ENCODE measurements at regions not wholly inside any gene's neighbourhood (a gene's known extent, or its start where the extent isn't known, plus 50 kb on each side); places are given as distances from the start of the nearest gene placed in this dataset.

DNA sequence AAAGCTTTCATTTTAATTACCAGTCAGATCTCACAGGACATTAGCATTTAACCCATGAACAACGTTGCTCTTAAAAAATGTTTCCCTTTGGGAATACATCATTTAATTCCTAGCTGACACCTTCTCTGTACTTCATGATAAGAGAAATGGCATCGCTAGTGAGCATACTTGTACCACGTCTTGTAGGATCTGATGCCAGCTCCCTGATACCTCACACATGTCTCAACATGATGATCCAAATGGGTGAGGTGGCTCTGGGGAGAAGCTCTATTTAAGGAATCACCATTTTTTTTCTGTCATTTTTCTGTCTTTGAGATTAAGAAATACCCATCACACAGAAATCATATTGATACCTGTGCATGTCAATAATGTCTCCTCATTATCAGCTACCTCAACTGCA is 772.1 kb upstream of the CA10 start:
- TF ChIP-seq, protein P1, sequence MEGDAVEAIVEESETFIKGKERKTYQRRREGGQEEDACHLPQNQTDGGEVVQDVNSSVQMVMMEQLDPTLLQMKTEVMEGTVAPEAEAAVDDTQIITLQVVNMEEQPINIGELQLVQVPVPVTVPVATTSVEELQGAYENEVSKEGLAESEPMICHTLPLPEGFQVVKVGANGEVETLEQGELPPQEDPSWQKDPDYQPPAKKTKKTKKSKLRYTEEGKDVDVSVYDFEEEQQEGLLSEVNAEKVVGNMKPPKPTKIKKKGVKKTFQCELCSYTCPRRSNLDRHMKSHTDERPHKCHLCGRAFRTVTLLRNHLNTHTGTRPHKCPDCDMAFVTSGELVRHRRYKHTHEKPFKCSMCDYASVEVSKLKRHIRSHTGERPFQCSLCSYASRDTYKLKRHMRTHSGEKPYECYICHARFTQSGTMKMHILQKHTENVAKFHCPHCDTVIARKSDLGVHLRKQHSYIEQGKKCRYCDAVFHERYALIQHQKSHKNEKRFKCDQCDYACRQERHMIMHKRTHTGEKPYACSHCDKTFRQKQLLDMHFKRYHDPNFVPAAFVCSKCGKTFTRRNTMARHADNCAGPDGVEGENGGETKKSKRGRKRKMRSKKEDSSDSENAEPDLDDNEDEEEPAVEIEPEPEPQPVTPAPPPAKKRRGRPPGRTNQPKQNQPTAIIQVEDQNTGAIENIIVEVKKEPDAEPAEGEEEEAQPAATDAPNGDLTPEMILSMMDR (IDR thresholded peaks at IDR 0.05; ENCODE audit: low read length) = no peak
- TF ChIP-seq EZH2 (IDR thresholded peaks at IDR 0.05; ENCODE audit: borderline replicate concordance, low read length) = no peak

All from OCI-LY1 (cell line).